Progenitor cell of endocrine pancreas (in vitro differentiated cells): ENCODE measurements at regions not wholly inside any gene's neighbourhood (a gene's known extent, or its start where the extent isn't known, plus 50 kb on each side); places are given as distances from the start of the nearest gene placed in this dataset.

Experiments used
- DNase-seq: peaks from one replicate; pipeline ENCODE4 v3.0.0; 2021; ENCODE audit warnings: low spot score; ENCODE audit not compliant: unreplicated experiment
- H3K27ac Mint-ChIP-seq: 2 replicates; pipeline ENCODE4 v1.8.0; 2021; ENCODE audit warnings: mild to moderate bottlenecking, moderate library complexity, mixed read lengths
- H3K27me3 Mint-ChIP-seq: 2 replicates; pipeline ENCODE4 v1.8.0; 2021; ENCODE audit warnings: mixed read lengths
- H3K36me3 Mint-ChIP-seq: 2 replicates; pipeline ENCODE4 v1.8.0; 2022; ENCODE audit warnings: mixed read lengths; ENCODE audit not compliant: insufficient read depth
- H3K4me1 Mint-ChIP-seq: 2 replicates; pipeline ENCODE4 v1.8.0; 2021; ENCODE audit warnings: low read depth, mixed read lengths
- H3K4me3 Mint-ChIP-seq: 2 replicates; pipeline ENCODE4 v1.8.0; 2021; ENCODE audit warnings: low read depth, mild to moderate bottlenecking, moderate library complexity, mixed read lengths
- H3K9me3 Mint-ChIP-seq: 2 replicates; pipeline ENCODE4 v1.8.0; 2021; ENCODE audit warnings: low read depth, mixed read lengths
- TF ChIP-seq, protein P1 (sequence below): fragments of 200-600 bp; sonication (generic); IDR thresholded peaks from one replicate; pipeline ENCODE4 v1.5.0; 2021; ENCODE audit warnings: antibody characterized with exemption, mild to moderate bottlenecking; ENCODE audit not compliant: unreplicated experiment

DNA sequence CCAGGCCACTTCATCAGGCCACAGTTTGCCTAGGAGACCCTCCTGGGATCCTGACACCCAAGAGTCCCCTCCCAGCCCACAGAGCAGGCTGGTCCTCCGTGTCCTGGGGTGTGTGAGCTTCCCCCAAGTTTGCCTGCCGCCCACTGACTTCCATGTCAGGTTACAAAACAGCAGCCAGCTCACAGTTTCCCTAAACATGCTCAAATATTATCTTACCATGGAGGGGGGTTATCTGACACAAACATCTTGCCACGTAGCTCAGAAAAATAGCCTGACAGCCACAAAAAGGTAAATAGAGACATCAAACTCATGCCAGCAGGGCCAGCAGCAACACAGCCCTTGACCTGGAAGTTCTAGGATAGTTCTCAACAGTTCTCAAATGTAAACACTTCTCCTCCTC is 346.5 kb downstream of the TNS1 start:
- Mint-ChIP-seq H3K9me3 (no peaks in the 10 kb centered on the region), H3K4me1 (peaks cover 3% of the 10 kb centered on the region), H3K27me3 (peaks cover 4% of the 10 kb centered on the region), H3K27ac (no peak overlapping the region), H3K4me3 (no peak overlapping the region), H3K36me3 (no peaks in the 10 kb centered on the region)
- TF ChIP-seq, protein P1, sequence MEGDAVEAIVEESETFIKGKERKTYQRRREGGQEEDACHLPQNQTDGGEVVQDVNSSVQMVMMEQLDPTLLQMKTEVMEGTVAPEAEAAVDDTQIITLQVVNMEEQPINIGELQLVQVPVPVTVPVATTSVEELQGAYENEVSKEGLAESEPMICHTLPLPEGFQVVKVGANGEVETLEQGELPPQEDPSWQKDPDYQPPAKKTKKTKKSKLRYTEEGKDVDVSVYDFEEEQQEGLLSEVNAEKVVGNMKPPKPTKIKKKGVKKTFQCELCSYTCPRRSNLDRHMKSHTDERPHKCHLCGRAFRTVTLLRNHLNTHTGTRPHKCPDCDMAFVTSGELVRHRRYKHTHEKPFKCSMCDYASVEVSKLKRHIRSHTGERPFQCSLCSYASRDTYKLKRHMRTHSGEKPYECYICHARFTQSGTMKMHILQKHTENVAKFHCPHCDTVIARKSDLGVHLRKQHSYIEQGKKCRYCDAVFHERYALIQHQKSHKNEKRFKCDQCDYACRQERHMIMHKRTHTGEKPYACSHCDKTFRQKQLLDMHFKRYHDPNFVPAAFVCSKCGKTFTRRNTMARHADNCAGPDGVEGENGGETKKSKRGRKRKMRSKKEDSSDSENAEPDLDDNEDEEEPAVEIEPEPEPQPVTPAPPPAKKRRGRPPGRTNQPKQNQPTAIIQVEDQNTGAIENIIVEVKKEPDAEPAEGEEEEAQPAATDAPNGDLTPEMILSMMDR: no peak
- DNase-seq: no peak

DNA sequence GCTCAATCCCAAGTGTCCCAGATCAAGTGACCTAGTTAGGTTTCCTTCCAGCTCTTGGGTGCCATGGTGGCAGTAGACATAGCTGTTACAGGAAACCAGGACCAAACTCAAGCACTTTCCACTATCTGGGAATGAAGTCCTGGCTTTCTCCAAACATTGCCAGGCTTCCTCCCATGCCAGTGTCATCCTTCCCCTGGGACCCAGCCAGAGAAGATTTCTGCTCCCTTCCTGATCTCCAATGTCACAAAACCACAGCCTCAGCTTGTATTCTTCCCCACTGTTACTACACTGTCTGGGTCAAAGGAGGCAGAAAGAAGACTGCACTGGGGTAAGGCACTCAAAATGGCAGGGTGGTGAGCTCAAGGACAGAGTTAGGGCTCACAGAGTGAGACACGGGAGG is 347.1 kb downstream of the TNS1 start:
- DNase-seq: no peak
- H3K4me3 Mint-ChIP-seq: no peak overlapping the region
- TF ChIP-seq, protein P1: no peak
- no peaks in the 10 kb centered on the region for H3K36me3 Mint-ChIP-seq
- H3K27me3 Mint-ChIP-seq: peaks cover 4% of the 10 kb centered on the region
- H3K27ac Mint-ChIP-seq: no peak overlapping the region
- H3K4me1 Mint-ChIP-seq: peaks cover 6% of the 10 kb centered on the region
- H3K9me3 Mint-ChIP-seq: no peaks in the 10 kb centered on the region

DNA sequence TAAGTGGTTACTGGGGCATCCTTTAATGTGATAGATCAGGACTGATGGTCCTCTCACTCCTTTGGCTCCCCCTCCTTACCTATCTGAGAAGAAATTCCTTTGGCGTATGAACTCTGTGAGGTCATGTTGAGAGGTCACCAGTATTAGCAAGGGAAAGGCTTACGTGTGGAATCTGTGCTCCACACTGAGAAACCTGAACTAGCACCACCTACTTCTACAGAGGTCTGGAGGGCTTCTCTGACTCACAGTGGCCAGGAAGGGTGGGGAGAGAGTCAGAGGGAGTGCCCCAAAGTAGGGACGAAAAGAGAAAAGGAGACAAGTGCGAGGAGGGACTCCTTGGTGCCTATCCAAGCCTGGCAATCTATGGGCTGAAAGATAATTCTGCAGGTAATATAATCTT is 348.6 kb downstream of the TNS1 start:
- TF ChIP-seq, protein P1: no peak
- Mint-ChIP-seq H3K27me3 (peaks cover 4% of the 10 kb centered on the region), H3K9me3 (no peaks in the 10 kb centered on the region), H3K27ac (no peak overlapping the region), H3K36me3 (no peaks in the 10 kb centered on the region), H3K4me3 (no peak overlapping the region), H3K4me1 (peaks cover 13% of the 10 kb centered on the region)
- DNase-seq: no peak

DNA sequence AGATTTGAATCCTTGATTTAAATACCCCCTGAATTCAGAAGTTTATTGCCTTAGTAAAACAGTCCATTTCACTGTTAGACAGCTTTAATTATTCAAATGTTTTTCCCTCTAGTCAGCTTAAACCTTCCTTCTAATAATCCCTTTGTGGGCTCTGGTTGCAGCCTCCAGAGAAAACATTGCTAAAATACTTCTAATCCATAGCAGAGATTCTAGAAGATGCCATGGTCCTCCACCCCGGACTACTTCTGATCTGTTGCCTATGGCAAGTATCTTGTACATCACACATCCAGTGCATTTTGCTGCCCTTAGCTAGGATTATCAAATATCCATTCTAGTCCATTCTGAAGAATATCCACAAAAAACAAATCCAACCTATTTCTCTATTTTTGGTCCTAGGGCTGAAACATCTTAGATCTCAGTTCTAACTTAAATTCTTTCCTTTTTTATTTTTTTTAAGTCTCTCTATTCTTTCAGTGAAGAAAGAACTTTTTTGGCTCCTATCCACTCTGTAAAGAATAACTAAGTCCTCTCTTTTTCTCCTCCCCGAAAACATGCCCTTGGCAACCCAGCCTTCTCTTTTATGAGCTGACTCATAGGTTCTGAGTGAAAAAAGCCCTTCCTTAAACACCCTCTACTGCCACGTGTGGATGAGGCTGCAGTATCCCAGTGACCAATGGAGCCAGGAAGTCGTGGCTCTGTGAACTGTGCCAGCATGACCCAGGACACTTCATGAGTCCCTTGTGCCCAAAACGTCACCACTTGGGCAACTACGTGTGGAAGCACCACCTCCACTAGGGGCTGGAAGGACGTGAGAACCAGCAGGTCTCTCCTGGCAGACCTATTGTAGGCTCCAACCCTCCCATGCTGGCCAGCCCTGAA is 349.8 kb downstream of the TNS1 start:
- Mint-ChIP-seq H3K9me3 (no peaks in the 10 kb centered on the region), H3K36me3 (no peaks in the 10 kb centered on the region), H3K4me3 (no peak overlapping the region), H3K27ac (no peak overlapping the region), H3K27me3 (peaks cover 4% of the 10 kb centered on the region), H3K4me1 (peaks cover 15% of the 10 kb centered on the region)
- TF ChIP-seq, protein P1: no peak
- DNase-seq: no peak

DNA sequence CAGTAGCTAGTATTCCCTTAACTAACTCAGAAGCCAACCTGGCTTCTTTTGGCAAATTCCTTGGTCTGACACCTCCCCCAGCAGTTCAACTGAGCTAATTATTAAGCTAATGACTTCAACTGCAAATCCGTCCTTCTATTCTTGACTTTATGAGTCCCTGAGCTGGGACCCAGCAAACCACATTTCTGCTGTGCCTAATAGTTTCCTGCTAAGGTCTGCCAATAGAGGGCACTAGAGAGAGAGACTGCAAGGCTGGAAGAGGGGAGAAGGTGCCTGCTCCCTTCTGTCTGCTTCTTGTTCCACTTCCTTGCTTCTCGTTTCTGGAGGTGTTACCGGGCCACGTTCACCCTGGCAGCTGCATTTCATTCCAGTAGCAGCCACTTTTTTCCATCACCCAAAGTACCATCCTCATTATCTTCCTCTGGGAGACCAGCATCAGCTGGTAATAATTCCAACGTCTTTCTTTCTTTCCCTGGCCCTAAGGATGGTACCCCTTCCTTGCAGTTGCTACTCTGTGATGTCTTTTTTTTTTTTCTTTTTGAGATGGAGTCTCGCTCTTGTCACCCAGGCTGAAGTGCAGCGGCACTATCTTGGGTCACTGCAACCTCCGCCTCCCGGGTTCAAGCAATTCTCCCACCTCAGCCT is 352.0 kb downstream of the TNS1 start:
- TF ChIP-seq, protein P1: peak; percentile 86
- Mint-ChIP-seq H3K27ac (no peak overlapping the region), H3K4me1 (peaks cover 15% of the 10 kb centered on the region), H3K36me3 (no peaks in the 10 kb centered on the region), H3K9me3 (no peaks in the 10 kb centered on the region), H3K27me3 (no peaks in the 10 kb centered on the region), H3K4me3 (no peak overlapping the region)
- peak; percentile 46 for DNase-seq
